SK-N-MC (cell line): ENCODE measurements at regions not wholly inside any gene's neighbourhood (a gene's known extent, or its start where the extent isn't known, plus 50 kb on each side); places are given as distances from the start of the nearest gene placed in this dataset.

ENCODE experiments used
- EZH2 ChIP-seq: fragments of 200-600 bp; sonication (generic); IDR thresholded peaks from one replicate; pipeline ENCODE4 v1.6.1; 2017; ENCODE audit warnings: antibody characterized with exemption
- FOXP2 ChIP-seq: optimal IDR thresholded peaks from 2 replicates; pipeline ENCODE3; 2011; ENCODE audit warnings: mild to moderate bottlenecking, moderate library complexity; ENCODE audit not compliant: insufficient read depth; ENCODE audit errors: extremely low read length, control extremely low read depth
- POLR2AphosphoS5 ChIP-seq: IDR thresholded peaks from 2 replicates; pipeline ENCODE4 v1.6.1; 2012; ENCODE audit warnings: mild to moderate bottlenecking, low read depth, low read length, borderline replicate concordance

DNA sequence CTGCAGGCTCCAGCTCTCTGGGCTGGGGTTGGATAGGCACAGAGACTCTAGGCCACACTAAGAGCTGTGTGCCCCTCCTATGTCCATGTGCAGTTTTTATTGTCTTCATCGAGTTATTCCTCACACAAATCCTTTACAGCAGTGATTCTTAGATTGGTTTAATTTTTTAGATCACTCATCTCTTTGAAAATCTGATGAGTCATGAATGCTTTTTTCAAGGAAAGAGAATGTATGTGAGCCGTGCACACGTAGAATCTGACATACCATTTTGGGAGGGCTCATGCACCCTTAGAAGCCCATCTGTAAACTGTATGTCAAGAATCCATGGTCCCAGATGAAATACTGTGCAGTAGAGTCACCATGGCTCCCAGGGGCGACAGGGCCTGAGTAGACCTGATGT, 100.7 kb upstream of the S1PR3 start:
- TF ChIP-seq POLR2AphosphoS5 (no peak), EZH2 (no peak), FOXP2 (no peak)
